HEK293 (cell line): ENCODE measurements at regions not wholly inside any gene's neighbourhood (a gene's known extent, or its start where the extent isn't known, plus 50 kb on each side); places are given as distances from the start of the nearest gene placed in this dataset.

Experiments
- CTCF ChIP-seq: fragments of 450-650 bp; formaldehyde crosslinking; IDR thresholded peaks from 2 replicates; pipeline ENCODE4 v1.5.1; 2016; ENCODE audit warnings: missing biosample characterization, missing genetic modification characterization
- SALL2 ChIP-seq: fragments of 450-650 bp; formaldehyde crosslinking; IDR thresholded peaks from 2 replicates; pipeline ENCODE4 v1.5.0; 2017; ENCODE audit warnings: missing biosample characterization, mild to moderate bottlenecking, missing genetic modification characterization, borderline replicate concordance
- ZNF146 ChIP-seq: fragments of 450-650 bp; formaldehyde crosslinking; IDR thresholded peaks from 2 replicates; pipeline ENCODE4 v1.5.1; 2016; ENCODE audit warnings: missing biosample characterization, missing genetic modification characterization
- ZNF416 ChIP-seq: fragments of 450-650 bp; formaldehyde crosslinking; IDR thresholded peaks from 2 replicates; pipeline ENCODE4 v1.5.1; 2016; ENCODE audit warnings: missing biosample characterization, missing genetic modification characterization
- ZNF518A ChIP-seq: fragments of 450-650 bp; formaldehyde crosslinking; conservative IDR thresholded peaks from 2 replicates; pipeline ENCODE4 v1.5.1; 2016; ENCODE audit warnings: low read depth, missing biosample characterization, missing genetic modification characterization
- ZNF639 ChIP-seq: fragments of 450-650 bp; formaldehyde crosslinking; IDR thresholded peaks from 2 replicates; pipeline ENCODE4 v1.5.1; 2016; ENCODE audit warnings: missing biosample characterization, missing genetic modification characterization

DNA sequence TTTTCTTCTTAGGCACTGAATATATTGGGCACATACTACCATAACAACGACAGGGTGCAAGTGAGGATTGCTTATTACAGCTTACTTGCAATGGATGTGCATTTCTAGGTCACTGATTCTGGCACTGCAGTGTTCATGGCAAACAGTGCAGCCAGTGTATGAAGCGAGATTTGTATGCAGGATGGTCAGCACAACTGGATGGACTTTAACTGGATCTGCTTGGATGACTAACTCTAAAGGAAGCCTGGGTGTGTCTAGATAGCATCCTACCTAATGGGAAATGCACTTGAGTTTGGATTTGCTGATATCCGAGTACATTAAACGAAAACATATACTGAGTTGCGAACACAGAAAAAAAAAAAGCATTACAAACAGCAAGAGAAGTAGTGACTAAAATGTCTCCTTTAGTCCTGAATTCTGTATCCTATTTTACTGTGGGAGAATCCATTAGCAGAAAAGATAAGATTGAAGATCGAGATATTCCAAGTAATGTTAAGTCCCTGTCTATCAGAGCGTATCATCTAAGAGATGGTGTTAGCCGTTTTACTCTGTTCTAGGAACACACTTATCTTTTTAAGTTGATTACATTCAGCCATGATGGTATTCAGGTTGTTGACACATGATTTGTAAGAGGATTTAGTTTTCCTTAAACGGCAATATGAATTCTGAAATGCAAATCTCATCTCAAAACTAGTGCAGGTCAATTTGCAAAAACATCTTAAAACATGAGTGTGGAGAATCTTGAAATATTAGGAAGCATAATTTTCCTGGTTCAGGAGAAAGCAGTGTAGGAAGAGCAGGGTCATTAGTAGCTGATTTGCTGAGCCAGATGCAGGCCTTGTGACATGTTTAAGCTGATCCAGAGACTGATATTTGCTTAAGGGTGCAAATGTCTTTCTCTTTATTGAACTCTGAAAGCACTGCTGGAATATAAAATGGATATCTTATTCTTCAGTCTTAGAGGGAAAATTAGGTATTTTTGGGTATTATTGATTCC, 142.6 kb upstream of the CPHXL start:
- no peak for TF ChIP-seq CTCF
- no peak for TF ChIP-seq ZNF416 (tag by site-specific recombination)
- TF ChIP-seq ZNF146 (tag by site-specific recombination) = no peak
- TF ChIP-seq ZNF639 (tag by site-specific recombination) = no peak
- TF ChIP-seq SALL2 (tag by site-specific recombination) = no peak
- TF ChIP-seq ZNF518A (tag by site-specific recombination) = no peak
